Progenitor cell of endocrine pancreas (in vitro differentiated cells): ENCODE measurements at regions not wholly inside any gene's neighbourhood (a gene's known extent, or its start where the extent isn't known, plus 50 kb on each side); places are given as distances from the start of the nearest gene placed in this dataset.

ENCODE experiments used
- DNase-seq: peaks from one replicate; pipeline ENCODE4 v3.0.0; 2021; ENCODE audit warnings: low spot score; ENCODE audit not compliant: unreplicated experiment
- H3K27ac Mint-ChIP-seq: 2 replicates; pipeline ENCODE4 v1.8.0; 2021; ENCODE audit warnings: mild to moderate bottlenecking, moderate library complexity, mixed read lengths
- H3K27me3 Mint-ChIP-seq: 2 replicates; pipeline ENCODE4 v1.8.0; 2021; ENCODE audit warnings: mixed read lengths
- H3K36me3 Mint-ChIP-seq: 2 replicates; pipeline ENCODE4 v1.8.0; 2022; ENCODE audit warnings: mixed read lengths; ENCODE audit not compliant: insufficient read depth
- H3K4me1 Mint-ChIP-seq: 2 replicates; pipeline ENCODE4 v1.8.0; 2021; ENCODE audit warnings: low read depth, mixed read lengths
- H3K4me3 Mint-ChIP-seq: 2 replicates; pipeline ENCODE4 v1.8.0; 2021; ENCODE audit warnings: low read depth, mild to moderate bottlenecking, moderate library complexity, mixed read lengths
- H3K9me3 Mint-ChIP-seq: 2 replicates; pipeline ENCODE4 v1.8.0; 2021; ENCODE audit warnings: low read depth, mixed read lengths
- TF ChIP-seq, protein P1 (sequence below): fragments of 200-600 bp; sonication (generic); IDR thresholded peaks from one replicate; pipeline ENCODE4 v1.5.0; 2021; ENCODE audit warnings: antibody characterized with exemption, mild to moderate bottlenecking; ENCODE audit not compliant: unreplicated experiment

- TF ChIP-seq, protein P1, sequence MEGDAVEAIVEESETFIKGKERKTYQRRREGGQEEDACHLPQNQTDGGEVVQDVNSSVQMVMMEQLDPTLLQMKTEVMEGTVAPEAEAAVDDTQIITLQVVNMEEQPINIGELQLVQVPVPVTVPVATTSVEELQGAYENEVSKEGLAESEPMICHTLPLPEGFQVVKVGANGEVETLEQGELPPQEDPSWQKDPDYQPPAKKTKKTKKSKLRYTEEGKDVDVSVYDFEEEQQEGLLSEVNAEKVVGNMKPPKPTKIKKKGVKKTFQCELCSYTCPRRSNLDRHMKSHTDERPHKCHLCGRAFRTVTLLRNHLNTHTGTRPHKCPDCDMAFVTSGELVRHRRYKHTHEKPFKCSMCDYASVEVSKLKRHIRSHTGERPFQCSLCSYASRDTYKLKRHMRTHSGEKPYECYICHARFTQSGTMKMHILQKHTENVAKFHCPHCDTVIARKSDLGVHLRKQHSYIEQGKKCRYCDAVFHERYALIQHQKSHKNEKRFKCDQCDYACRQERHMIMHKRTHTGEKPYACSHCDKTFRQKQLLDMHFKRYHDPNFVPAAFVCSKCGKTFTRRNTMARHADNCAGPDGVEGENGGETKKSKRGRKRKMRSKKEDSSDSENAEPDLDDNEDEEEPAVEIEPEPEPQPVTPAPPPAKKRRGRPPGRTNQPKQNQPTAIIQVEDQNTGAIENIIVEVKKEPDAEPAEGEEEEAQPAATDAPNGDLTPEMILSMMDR: no peak
- no peaks in the 10 kb centered on the region for H3K4me1 Mint-ChIP-seq
- no peak for DNase-seq
- no peak overlapping the region for H3K4me3 Mint-ChIP-seq
- H3K9me3 Mint-ChIP-seq: no peaks in the 10 kb centered on the region
- H3K36me3 Mint-ChIP-seq: peaks cover 4% of the 10 kb centered on the region
- H3K27me3 Mint-ChIP-seq: no peaks in the 10 kb centered on the region
- no peak overlapping the region for H3K27ac Mint-ChIP-seq
Measured at GRCh38 chr2:196249860-196250259, 78.5 kb upstream of the STK17B start.

- Mint-ChIP-seq H3K9me3 (no peaks in the 10 kb centered on the region), H3K36me3 (peaks cover 4% of the 10 kb centered on the region), H3K27me3 (no peaks in the 10 kb centered on the region), H3K4me3 (no peak overlapping the region), H3K4me1 (no peaks in the 10 kb centered on the region), H3K27ac (no peak overlapping the region)
- DNase-seq: no peak
- TF ChIP-seq, protein P1: no peak
Measured at GRCh38 chr2:196251132-196251531, 79.8 kb upstream of the STK17B start.

- Mint-ChIP-seq H3K4me1 (no peaks in the 10 kb centered on the region), H3K9me3 (no peaks in the 10 kb centered on the region), H3K27me3 (no peaks in the 10 kb centered on the region), H3K4me3 (no peak overlapping the region), H3K27ac (no peak overlapping the region), H3K36me3 (peaks cover 4% of the 10 kb centered on the region)
- TF ChIP-seq, protein P1: no peak
- no peak for DNase-seq
Measured at GRCh38 chr2:196252408-196253115, 81.2 kb upstream of the STK17B start.

DNA sequence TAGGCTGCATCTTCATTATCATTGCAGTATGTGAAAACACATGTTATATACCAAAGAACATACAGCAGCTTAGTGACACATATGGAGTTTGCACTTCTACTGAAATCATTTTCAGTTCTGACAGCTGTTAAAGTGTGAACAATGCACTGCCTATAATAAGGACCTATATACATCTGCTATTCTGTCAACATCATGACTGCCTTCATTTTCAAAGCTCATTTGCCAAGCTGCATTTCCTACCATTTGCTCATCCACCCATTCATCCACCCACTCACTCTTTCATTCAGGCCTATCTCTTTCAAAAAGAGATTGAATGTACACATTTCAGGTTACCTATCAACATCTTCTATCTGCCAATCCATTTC is 81.7 kb upstream of the STK17B start:
- Mint-ChIP-seq H3K4me1 (no peaks in the 10 kb centered on the region), H3K27ac (no peak overlapping the region), H3K4me3 (no peak overlapping the region), H3K36me3 (peaks cover 4% of the 10 kb centered on the region), H3K9me3 (no peaks in the 10 kb centered on the region), H3K27me3 (no peaks in the 10 kb centered on the region)
- TF ChIP-seq, protein P1: no peak
- DNase-seq: no peak

DNA sequence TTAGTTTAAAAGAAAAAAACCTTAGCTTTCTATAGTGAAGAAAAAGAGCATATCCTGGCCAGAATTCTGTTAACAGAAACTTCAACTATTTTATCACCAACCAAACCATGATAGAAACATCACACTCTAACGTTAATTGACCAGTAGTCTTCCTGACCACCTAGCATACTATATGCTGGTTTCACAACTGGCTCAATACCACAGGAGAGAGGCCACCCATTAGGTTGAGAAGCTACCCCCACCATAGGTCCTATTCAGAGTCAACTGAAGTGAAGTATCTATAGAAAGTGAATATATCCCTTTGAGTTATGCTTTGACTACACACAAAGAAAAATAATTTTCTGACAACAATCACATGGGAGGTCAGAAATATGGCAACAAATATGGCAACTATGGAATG is 85.2 kb upstream of the STK17B start:
- Mint-ChIP-seq H3K27me3 (no peaks in the 10 kb centered on the region), H3K4me3 (no peak overlapping the region), H3K9me3 (no peaks in the 10 kb centered on the region), H3K36me3 (peaks cover 4% of the 10 kb centered on the region), H3K4me1 (peaks cover 7% of the 10 kb centered on the region), H3K27ac (no peak overlapping the region)
- DNase-seq: no peak
- TF ChIP-seq, protein P1: no peak
